GM21381 (cell line): ENCODE measurements at regions not wholly inside any gene's neighbourhood (a gene's known extent, or its start where the extent isn't known, plus 50 kb on each side); places are given as distances from the start of the nearest gene placed in this dataset.
"Not testable (repeated sequence)": the region's sequence is repeated elsewhere in the genome, so short reads cannot be mapped to it uniquely, and the experiment has no call there.

Source experiments
- ATAC-seq: cut with Tn5 transposase; IDR thresholded peaks from one replicate; pipeline ENCODE4 v1.9.1; 2021; ENCODE audit warnings: mild to moderate bottlenecking, moderate library complexity; ENCODE audit not compliant: unreplicated experiment

DNA sequence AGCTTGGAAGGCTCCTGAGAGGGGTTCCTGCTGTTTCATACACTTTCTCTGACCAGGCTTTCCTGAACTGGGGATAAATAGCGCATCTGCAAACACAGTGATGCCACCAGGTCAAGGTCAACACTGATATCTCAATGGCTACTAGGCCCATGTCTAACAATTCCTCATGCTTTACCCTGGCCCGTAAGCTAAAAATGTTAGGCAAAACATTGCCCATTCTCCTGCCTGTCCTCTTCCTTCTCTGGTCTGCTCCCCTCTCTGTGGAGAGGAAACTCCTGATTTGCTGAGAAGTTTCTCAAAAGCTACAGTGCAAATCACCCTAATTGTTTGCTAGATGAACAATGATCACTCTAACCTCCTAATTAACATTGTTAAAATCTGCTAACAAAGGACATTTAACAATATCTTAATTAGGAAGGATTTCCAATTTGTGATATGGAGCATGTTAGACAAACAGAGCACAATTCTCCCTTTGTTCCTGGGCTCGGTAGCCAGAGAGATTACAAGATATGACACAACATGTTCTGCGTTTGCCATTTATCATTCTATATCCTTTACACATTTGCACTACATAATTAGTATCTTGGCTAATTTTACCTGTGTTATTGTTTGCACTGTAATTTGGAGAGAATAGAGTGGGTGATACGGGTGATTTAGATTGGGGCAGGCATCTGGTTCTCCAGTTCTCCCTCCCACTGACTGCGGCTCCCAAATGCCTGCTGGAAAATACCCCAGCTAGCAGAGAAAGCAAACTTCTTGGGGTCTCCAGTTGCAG, 266.8 kb downstream of the CD83 start:
- ATAC-seq = no peak

DNA sequence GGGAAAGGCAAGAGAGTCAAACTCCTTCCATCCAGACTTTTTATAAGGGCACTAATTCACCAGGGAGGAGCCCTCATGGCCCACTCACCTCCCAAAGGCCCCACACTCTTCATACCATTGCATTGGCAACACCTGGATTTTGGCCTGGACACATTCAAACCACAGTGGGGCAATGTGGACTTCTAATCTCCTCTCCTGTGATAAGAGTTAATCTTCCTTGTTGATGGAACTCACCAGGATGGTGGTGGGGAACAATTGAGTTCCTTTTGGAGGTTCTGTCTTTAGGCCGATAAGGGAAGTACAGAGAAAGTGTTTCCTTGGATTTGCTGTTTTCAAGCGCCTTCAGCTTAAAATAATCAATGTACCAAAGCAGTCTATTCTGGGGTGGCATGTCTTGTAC, 268.7 kb downstream of the CD83 start:
- ATAC-seq = no peak

DNA sequence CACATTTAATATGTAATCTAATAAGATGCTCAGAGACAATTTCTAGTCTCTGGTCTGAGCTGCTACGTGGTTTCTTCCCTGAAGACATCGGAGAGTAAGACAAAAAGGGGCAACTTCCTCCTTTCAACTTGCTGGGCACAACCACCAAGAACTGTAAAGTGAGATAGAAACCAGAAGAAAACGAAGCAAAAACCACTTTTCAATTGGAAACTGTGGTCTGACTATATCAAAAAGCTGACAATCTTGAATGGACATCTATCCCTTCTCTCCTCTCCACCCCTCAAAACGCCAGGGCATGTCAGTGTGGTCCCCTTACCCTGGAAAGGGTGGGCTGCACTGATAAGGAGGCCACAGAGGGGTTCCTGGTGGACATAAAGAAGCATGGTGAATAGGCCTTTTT, 269.1 kb downstream of the CD83 start:
- ATAC-seq = no peak

DNA sequence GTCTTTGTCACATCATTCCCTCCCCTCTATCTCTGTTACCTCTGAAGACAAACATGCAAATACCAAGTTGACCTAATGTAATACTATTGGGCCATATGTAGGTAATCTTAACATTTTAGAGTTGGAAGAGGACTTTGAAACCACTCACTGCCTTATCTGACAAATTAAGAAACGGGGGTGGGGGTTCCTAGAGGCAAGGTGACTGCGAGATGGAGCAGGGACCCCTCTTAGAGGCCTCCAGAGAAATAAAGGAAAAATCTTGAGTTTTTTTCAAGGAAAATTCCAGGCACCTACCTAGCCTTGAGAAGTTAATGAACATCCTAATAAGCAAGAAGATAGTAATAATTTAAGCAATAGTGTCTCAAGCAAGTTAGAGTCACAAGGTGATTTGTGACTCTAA, 270.8 kb downstream of the CD83 start:
- ATAC-seq = no peak

DNA sequence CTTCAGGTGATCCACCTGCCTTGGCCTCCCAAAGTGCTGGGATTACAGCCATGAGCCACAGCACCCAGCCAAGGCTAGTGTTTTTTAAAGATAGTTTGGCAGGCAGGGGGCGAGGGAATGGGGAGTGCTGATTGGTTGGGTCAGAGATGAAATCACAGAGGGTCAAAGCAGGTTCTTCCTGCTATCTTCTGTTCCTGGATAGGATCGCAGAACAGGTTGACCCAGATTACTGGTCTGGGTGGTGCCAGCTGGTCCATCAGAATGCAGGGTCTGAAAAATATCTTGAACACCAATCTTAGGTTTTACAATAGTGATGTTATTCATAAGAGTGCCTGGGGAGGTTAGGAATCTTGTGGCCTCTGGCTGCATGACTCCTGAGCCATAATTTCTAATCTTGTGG, 272.2 kb downstream of the CD83 start:
- not testable (repeated sequence) for ATAC-seq

DNA sequence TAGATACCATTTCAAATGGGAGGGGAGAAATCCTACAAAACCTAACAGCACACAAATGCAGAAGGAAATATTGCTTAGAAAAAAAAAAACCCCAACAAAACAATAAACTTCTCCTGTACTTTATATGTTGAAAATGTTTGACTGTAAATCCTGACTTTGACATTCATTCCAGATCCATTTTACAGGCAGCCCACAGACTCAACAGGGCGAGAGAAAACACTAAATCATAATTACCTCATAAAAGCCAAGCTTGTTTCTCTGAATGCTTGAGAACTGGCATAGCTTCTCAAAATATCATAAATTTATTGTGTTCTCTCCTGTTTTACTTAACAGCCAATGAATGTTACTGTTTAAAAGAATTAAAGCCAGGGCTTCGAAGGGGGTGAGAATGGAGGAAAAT, 273.2 kb downstream of the CD83 start:
- no peak for ATAC-seq

DNA sequence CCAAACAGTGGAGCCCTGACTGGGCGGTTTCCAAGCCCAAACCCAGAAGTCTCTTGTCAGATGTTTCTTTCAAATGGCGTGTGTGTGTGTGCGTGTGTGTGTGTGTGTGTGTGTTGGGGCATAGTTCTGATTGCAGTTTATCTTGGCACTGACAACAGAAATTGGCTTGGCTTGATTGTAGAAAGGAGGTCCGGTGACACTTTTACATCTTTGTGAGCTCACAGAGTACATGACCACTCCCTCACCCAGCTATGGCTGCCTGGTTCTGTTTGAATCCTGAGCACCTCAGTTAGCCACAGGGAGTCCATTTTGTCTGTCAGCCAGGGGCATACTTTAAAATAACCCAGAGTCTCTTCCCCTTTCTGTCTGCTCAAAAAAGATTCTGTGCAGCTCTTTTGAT, 276.3 kb downstream of the CD83 start:
- no peak for ATAC-seq

DNA sequence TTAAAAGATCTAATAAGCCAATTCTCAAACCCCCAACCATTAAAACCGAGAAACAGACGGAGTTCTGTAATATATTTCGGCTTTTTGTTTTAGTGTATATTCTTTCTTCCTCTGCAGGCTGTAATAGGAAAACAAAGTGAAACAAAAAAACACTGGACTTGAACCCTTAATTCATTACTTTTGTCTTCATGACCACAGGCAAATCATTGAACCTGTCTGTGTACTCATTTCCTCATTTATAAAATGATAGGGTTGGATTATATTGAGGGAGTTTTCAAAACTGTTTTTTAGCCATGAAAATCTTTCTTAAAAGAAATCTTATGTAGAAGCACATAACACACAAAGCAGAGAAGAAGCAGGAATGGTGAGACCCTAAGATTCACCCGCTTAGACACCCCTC, 278.8 kb downstream of the CD83 start:
- no peak for ATAC-seq

DNA sequence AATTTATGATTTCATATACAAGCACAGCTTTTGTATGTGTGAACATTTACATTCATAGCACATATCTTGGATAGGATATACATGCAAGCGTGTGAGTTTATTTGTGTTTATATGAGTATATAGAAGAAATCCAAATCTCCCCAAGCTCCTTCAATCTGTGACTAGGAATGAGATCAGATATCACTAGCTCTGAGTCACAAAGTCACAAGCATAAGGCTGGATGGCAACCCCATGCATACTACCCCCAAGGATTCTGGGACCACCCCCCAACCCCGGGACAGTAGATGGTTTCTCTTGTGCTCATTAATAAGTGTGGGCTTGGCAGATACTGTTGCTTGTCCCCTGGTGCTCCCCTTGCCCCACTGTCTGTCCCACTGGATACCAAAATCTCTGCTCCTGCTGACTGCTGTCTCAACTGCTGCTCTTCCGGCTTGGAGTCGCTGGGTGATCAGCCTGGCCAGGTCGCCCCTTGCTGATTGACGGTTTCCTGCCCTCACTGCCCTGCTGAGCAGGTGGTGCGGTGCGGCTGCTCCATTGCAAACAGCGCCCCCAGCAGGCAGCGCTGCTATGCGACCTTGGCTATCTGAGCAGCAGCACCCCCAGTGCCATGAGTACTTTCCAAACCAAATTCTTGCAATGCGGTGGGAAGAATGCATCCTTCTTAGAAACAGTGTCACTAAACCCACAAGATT, 279.4 kb downstream of the CD83 start:
- no peak for ATAC-seq

DNA sequence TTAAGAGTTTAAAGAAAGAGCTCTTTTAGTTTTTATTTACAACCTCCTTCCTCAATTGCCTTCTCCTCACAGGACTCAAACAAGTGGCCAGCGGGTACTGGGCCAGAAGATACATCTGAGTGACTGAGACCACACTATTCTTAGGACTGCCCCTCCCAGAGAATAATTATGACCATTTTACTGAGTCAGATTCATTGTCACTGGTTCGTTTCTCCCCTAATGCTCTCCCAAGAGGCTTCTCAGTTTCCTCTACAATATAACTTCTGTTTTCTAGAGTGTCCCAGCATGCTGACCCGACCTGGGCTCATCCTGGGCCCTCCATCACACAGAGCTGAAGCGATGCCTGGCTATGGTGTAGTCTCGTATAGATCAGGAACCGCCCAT, 279.9 kb downstream of the CD83 start:
- no peak for ATAC-seq

DNA sequence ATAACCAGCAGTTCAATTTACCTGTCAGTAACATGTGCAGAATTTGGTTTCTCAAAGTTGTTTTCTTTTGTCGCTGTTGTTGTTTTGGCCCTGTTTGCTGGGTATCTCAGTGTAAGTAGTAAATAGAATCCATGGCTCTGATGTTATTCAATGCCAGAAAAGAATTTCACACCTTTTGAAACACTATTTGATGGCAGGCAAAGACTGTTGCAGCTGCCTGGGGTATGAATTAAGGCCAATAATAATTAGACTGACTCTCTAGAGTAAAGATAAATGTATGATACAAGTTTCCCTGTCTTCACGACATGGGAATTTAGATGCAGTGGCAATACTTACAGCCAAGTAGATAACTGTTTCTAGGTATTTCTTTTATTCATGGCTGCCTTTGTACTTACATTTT, 281.4 kb downstream of the CD83 start:
- ATAC-seq = no peak

DNA sequence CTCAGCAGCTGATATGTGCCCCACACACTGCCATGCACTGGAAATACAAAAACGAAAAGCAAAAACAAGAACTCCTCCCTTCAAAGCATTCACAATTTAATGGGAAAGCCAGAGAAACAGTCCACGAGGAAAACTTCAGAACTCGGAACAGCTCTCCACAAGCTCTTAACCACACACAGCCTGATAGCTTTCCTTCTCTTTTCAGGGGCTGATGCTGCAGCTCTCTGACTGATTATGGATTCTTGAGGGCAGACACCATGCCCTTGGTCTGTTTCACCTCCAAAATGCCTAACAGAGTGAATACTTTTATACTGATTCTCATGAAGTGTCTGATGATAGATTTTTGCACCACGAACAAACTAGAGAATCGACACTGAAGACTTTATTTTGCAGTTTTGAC, 282.1 kb downstream of the CD83 start:
- ATAC-seq = no peak

DNA sequence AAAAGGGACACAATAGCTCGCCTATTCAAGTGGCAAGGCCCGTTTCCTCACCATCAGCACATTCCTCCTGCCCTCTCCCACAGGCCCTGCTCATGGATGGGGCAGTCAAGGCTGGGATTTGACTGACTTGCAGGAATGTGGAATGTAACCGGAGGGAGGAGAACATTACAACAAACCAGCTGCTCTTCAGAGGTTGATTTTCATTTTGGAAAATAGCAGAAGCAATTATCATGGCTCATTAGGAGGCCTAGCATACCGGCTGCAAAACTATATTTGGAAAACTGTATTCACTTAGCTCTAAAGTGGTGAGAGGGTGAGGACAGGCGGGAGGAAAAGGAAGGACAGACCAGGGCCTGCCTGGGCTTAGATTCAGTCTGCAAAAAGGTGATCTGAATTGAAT, 283.7 kb downstream of the CD83 start:
- no peak for ATAC-seq

DNA sequence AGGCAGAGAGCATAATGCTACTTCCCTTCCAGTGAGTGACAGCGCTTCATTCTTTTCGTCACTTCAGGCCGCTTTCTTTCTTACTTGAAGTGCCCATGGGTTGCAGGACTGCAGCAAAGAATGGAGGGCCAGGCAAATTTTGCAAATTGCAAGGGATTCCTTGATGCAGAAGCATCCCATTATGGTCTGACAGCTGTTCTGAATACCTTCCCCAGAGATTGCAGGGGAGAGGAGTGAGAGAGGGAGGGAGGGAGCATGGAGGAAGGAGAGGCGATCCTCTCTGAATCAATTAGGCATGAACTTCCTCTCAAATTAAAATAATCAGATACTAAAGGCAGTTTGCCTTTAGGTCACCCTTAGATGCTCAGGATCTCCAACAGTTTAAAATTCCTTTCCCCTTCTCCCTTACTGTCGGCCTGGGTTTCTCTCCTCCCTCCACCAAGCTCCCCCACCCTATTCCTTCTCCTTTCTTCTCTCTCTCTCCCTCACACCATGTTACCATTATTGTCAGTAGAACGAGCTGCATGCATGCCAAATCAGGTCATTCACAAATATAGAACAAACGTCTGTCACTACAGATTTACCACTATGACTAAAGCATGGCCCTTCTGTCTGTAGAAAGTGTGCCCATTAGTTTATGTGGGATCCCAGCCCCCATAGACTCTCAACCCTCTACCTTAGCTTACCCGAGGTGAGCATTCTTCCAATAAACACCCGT, 289.2 kb downstream of the CD83 start:
- ATAC-seq = no peak

DNA sequence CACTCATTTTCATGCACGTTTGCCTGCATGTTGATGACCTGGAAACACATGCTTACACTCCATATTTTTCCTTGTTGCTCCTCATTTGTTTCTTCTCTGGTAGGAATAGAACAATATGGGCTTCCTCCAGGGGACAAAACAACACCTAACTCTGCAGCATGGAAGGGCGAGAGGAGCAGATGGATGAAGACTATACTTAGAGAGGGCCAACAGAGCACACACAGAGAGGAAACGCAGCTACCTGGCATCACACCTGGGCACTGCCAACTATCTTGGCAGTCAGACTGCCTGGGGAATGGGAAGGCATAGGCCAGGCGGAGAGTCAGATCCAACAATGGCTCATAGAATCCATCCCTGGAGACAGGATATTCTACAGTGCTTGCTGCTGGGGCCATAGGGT, 290.9 kb downstream of the CD83 start:
- ATAC-seq = no peak

DNA sequence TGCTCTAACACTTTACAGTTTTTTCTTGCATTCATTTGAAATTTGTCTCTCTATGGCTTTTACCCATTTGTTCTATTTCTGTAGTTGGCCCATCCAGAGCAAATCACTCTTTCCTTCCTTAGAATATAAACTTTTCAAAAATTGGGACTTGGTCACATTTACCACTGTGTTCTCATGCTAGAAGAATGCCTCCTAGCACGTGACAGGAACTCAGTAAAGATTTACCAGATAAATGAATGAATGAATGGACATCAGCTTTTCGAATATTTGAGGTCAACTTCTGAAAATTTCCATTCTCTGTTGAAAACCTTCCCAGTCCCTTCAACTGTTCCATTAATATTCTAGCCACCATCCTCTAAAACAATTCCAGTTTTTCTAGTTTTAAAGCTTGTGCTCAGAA, 294.5 kb downstream of the CD83 start:
- ATAC-seq = no peak

DNA sequence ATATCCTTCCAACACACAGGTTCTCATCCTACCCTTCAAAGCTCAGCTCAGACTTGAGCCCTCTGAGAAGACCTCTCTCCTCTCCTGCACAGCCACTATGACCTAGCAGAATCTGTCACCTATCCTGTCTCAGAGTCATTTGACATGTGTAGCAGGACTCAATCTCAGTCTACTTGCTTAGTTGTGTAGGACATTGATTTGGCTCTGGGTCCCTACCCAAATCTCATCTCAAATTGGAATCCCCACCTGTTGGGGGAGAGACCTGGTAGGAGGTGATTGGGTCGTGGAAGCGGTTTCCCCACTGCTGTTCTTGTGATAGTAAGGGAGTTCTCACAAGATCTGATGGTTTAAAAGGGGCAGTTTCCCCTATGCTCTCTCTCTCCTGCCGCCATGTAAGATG, 297.9 kb downstream of the CD83 start:
- ATAC-seq = no peak

DNA sequence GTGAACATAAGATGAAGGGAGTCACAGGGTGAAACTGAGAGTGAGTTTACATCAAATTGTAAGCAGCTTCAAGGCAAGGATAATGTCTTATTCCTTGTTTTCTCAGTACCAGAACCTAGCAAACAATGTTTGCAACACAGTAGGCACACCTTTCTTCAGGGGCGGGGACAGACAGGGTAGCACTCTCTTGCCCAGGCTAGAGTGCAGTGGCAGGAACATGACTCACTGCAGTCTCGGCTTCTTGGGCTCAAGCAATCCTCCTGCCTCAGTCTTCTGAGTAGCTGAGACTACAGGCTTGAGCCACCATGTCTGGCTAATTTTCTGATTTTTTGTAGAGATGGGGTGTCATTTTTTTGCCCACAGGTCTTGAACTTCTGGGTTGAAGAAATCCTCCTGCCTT, 299.8 kb downstream of the CD83 start:
- ATAC-seq = no peak

DNA sequence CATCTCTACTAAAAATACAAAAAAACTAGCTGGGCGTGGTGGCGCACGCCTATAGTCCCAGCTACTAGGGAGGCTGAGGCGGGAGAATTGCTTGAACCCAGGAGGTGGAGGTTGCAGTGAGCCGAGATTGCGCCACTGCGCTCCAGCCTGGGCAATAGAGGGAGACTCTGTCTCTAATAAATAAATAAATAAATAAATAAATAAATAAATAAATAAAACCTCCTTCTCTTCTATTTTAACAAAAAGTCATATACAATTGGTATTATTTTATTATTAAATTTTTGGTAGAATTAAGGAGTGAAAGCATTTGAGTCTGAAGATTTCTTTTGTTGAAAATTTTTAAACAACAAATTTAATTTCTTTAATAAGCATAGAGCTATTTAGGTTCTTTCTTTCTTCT, 301.7 kb downstream of the CD83 start:
- ATAC-seq = not testable (repeated sequence)

DNA sequence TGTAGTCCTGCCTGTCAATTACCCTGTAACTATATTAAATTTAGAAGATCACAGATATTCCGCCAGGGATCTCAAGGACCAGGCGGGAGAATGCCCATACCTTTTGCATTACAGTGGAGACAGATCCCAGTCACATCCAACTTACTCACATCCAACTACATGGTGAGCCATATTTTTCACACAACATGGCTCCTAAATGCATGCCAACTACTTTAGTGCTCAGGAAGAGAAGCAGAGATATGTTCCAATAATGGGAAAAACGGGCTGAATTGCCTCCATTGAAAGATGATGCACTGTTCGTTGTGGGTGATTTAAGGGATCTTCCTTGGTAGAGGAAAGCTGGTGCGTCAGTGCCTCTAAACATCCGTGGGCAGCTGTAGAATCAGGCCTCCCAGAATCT, 304.5 kb downstream of the CD83 start:
- no peak for ATAC-seq

DNA sequence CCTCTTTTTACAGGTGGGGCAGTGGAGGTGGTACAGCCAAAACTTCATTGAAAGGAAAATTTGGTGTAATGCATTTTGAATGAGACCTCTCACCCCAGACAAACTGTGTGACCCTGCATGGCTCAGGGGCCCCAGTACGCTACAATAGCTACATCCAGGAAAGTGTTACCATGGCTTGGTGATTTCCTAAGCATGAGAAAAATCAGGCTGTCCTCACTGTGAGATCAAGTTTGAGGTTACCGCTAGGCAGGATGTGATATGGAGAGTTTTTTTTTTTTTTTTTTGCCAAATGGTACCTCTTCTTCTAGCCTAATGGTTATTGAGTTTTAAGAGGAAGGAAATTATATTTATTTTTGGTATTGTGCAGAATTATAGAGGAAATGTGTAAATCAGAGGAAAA, 305.3 kb downstream of the CD83 start:
- ATAC-seq = no peak

DNA sequence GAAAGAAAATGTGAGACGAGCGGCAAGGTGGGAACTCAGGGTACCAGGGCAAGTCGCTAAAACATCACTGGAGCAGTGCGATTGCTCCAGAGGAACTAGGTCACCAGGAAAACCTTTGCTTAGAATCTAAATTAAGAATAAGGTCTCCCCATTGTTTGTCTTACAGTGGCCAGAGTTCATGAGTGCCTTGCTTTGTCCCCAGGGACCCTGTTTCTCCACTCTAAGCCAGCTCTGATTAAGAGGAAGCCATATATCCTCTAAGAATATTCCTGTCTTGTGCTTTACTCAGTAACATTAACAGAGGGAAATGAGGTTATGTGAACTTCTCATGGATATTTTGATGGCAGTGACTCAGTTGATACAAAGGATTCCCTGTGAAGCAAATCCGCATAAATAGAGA, 305.8 kb downstream of the CD83 start:
- ATAC-seq = no peak
